T-helper 1 cell (primary cell): ENCODE measurements at regions not wholly inside any gene's neighbourhood (a gene's known extent, or its start where the extent isn't known, plus 50 kb on each side); places are given as distances from the start of the nearest gene placed in this dataset.

Experiments used
- DNase-seq, 5 donors: peaks; one replicate each; pipeline ENCODE4 v3.0.0-alpha.2; 2012 to 2020

DNA sequence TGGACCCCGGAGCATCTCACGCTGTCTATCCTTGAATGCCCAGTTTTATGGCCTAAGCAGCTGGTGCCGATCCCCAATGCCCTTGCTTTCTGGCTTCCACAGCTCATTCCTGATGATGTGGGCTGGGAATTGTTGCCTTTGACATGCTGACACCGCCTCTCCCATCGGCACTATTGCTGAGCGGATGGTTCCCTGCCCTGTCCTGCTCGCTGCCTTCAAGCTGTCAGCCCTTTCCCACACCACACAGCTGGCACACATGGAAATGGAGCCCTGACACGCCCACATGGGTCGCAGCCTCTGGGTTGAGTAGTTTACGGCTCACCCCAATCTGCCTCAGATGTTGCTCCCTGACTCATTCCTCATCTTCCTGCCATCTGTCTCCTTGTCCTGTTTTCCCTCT, 110.2 kb upstream of the SESN3 start:
- no peak for DNase-seq

DNA sequence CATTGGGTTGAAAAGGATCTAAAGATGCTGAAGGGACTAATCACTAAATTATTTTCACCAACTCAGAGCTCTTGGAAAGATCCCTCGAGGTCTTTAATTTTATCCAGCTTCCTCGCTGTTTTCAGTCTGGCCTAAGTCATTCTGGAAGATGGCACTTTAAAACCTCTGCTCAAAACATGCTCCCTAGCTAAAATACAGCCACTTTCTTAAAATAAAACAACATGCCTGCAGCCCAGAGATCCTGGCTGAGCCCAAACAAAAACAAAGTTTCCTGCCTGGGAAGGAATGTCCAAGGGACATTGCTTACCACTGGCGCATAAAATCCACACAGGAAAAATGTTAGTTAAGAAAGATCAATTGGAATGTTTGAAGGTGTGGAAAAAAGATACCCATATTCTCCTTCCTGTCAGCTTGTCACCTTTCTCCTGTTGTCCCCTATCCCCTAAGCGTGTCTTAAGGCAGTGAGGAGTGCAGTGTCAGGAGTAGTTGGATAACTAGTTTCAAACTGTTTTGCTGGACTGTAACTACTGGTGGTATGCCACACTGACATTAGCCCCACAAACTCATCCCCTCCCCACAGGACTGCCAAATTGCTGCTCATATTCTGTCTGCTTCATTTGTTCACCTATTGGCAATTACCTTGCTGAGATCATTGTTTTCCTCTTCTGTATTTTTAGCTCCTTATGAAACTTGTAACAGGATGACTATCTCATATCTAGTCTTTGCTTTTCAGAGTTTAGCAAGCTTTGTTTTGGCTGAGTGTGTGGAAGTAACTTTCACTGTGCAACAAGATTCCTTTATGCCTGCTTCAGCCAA, 108.3 kb upstream of the SESN3 start:
- DNase-seq, result no peak

DNA sequence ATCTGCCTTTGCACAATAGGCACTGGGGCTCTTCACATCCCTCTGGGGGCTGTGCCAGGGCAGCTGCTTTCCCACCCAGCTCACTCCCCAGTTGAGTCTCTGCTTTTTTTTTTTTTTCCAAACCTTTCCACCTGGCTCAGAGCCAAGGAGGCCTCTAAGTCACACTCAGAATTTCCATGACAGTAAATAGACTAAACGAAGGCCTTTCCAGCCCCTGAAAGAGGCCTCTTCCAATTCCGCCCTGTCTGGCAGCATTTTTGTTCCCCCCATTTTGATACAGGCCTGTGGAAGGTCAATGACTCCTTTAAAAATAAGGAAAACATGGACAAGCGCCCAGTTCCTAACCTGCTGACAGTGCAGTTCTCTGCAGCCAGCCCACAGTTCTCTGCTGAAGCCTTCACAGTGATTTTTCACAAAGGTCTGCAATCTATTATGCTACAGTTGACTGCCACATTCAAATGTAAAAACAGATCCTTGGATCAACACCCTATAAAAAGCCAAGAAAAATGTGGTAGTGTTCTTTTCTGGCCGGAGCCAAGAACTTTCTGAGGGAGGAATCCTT, 107.5 kb upstream of the SESN3 start:
- no peak for DNase-seq

DNA sequence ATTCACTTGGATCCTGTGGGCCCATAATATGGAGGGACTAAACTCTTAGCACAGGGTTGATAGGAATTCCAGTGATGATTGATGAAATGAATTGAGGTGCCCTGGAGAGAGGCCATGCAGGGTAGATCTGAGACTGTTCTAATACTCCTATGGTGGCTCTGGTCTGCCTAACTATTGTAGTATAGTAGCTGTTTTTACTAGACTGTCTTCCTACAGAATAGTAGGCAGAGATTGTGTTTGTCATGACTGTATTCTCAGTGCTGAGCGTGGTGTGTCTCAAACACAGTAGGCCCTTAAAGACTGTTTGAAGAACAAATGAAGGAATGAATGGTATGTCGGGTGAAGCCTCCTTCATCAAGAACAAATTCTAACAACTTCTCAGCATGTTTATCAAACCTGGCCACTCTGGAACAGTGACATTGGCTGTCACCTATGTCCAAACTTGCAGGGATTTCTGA, 107.0 kb upstream of the SESN3 start:
- DNase-seq, result no peak

DNA sequence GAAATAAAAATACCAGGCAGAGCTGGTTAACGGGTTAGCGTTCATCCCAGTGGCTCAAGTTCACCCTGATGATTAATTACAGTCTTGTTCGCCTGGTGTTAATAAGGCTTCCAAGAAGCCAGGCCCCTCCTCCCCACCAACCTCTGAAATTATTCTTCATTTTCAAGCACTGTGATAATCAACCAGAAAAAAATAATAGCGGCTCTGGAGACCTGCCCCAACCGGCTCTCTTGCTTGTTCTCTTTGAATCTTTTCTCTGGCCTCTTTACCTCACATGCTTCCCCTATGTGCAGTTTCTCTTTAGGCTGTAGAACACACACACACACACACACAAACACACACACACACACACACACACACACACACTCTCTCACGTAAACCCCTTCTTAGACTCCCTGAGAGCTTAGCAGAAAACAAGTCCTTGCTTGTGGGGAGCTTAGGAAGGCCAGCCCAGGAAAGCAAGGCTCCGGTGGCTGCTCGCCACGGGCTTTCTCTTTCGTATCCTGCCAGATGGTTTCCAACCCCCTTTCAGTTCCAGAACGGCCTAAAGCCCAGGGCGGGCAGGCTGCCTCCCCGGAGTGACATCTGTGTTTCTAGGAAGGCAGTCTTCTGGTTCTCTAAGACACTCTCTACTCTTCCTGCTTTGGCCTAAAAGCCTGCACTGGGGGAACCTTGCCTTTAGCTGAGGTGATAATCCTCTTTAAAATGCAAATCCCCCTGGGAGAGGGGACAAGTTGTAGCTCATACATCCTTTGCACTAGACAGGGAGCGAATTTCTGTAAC, 106.4 kb upstream of the SESN3 start:
- peak in 2 of 5 donors; percentile 7 to 65 for DNase-seq

DNA sequence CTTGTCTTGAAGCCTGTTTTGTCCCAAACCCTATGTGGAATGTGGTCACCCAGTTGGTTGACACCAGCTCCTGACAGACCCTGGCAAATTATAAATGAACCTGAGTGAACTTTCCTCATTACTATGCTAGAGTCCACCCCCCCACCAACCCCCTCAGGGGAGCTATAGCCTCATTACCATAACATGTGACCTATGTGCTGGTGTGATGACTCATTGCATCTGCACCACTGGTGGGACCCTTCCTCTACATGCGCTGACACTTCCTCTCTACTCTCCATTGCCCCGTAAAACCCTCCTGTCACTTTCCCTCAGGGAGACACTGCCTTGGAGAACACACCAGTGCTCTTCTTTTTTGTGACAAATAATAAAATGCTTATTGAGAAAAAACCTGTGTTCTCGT, 105.0 kb upstream of the SESN3 start:
- DNase-seq, result no peak

DNA sequence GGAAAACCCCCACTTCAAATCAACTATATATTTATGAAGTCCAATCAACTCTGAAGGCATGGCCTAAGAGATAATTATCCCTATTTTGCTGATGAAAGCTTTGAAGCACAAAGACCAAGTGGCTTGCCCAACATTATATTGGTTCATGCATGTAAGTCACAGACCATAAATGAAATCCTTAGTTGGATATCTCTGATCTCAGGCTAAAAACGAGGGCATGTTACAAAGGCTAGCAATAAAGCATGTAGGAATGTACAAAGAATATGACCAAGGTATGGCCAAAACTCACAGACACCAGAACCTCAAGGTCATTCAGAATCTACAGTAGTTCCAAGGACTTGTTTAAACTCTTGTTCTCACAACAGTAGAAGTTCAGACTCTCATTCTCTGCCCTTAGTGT, 100.2 kb upstream of the SESN3 start:
- DNase-seq, result no peak

DNA sequence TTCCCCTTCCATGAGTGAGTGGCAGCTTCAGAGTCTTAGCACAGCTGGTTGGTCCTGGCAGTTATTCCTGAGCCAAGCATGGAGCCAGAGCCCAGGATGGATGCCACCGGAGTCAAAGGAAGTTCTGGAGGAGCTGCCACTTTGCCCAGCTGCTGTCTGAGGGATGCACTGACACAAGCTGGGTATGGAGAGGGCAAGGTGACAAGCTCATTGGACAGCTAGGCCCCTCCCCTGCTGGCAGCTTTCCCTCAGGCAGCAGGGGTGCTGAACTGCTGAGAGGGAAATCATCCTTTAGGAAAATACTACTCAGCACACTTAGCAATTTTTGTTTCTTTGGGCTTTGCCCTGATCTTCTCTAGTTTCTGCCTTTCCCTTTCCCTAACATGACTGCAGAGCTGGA, 99.3 kb upstream of the SESN3 start:
- no peak for DNase-seq

DNA sequence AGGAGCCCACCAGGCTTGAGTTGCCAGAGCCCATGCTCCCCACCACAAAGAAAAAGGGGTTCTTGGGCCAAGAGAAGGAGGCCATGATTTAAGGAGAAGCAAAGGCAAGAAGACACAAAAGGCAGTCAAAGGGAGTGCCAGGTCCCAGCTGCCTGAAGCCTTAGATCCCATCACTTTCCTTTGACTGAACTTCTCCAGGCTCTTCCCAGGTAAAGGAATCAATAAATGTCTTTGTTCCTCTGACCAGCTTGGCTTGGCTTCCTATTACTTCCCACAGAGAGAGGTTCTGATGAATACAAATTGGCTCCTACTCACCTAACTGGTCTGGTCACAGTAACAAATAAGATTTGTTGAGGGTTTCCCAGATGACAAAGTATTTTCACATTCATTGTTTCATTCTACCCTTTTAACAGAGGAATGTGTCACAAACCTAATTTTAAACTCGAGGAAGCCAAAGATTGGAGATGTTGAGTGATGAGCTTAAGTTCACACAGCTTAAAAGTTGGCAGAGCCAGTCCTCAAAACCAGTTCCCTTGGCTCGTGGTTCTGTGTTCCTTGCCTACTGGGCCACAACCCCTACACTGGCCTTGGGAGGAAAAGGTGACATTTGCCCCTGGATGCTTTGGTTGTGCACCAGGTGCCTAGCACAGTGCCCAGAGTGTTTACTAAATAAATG, 96.4 kb upstream of the SESN3 start:
- DNase-seq, result no peak

DNA sequence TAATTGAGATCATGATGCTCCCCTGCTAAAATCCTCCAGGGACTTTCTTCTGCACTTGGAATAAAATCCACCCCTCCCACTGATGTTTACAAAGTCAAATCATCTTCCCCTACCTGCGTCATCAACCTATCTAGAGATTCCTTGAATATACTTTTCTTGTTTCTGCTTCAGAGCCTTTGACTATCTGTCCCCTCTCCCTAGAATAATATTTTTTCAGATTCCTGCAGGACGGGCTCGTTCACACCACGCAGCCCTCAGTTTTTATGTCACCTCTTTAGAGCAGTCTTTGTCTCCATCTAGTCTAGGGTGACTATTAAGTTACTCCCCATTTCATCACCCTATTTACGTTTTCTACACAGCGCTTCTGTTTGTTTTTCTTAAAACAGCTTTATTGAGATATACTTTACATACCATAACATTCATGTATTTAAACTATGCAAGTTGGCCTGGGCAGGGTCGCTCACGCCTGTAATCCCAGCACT, 94.8 kb upstream of the SESN3 start:
- no peak for DNase-seq

DNA sequence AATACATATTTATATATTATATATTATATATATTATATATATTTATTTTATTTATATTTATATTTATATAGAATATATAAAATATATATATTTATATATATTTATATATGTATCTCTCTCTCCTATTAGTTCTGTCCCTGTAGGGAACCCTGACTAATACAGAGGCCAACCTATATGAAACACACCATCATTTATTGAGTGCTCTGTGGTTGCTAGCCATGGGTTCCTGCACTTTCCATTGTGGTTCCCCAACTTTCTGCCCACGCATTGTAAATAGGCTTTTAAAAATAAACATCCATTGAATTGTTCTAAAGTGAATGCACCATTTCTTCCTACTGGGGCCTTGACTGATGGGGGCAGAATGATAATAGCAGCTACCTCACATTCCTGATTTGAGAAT, 93.8 kb upstream of the SESN3 start:
- DNase-seq, result no peak

DNA sequence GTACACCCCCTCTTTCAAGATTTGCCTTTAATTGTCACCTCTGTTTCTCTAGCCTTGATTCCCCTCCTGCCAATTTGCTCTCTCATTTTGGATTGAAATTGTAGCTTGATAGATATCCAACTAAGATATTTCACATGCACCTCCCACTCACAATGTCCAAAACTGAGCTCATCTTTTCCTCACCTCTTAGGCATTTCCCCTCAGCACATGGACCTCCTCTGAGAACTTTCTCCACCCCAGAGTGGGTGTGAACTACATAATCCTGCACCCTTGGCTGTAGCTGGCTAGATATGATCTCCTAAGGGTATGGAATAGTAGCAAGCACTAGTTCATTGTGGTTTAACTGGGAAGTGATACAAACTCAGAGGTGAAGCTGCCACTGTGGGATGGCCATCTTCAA, 91.5 kb upstream of the SESN3 start:
- no peak for DNase-seq

DNA sequence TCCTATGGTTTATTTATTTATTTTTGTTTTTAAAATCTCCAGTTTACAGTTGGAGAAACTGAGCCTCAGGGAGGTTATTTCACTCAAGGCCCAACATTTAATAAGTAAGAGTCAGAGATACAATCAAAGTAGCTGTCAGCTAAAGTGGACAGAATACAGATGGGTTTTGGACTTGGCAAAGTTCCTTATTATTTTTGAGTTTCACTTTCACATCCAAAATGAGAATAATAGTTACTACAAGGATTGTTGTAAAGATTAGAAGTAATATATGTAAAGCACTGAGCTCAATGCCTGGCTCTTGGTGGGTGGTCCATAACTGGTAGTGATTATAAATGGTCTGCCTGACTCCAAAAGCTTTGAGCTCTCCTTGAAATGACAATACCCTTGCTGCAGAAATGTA, 87.5 kb upstream of the SESN3 start:
- no peak for DNase-seq

DNA sequence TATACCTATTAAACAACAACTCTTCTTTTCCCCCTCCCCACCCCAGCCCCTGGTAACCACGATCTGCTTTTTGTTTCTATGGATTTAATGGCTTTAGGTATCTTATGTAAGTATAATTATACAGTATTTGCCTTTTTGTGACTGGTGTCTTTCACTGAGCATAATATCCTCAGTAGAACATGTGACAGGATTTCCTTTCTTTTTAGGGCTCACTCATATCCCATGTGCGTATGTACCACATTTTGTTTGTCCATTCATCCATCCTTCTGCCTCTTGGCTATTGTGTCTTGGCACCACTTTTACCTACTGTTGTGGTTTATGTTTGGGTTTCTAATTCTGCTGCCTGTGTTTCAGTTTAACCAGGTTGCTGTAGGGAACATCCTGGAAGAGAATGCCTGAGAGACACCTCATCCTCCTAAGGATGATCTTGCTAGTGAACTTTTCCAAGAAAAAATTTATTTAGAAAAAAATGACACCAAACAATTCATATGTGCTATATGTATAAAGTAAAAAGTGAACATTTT, 77.6 kb upstream of the SESN3 start:
- DNase-seq, result no peak

DNA sequence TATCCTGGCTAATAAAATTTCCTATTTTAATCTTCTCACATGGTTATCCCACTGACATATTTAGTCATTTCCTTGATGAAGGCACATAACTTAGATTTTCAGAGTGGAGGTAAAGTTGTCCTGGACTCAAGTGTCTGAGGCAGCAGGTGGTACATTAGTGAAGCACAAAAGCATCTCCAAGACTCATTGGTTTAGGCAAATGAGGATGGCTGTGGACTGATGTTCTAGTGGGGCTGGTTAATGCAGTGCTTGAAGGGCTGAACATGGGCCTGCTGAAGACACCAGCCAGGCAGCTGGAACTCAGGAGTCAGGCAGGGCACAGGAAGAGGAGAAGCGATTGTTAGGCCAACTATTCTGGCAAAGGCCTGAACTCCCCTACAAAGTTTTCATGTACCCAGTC, 76.3 kb upstream of the SESN3 start:
- DNase-seq, result no peak

DNA sequence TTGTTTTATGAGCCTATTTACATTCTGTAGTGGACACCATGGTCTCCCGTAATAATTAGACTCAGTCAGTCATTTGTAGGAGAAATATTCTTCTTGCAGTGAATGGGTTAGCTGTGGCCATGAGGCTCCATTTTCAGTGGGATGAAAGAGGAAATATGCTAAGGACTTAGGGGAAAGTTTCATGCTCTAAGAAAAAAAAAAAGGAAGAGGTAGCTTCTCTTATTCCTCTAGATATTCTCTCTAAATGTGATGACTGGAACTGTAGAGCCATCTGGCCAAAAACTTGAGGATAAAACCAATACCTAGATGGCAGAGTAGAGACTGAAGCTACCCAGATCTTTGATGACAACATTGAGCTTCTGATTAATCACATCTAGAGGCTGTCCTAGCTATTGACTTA, 75.8 kb upstream of the SESN3 start:
- no peak for DNase-seq

DNA sequence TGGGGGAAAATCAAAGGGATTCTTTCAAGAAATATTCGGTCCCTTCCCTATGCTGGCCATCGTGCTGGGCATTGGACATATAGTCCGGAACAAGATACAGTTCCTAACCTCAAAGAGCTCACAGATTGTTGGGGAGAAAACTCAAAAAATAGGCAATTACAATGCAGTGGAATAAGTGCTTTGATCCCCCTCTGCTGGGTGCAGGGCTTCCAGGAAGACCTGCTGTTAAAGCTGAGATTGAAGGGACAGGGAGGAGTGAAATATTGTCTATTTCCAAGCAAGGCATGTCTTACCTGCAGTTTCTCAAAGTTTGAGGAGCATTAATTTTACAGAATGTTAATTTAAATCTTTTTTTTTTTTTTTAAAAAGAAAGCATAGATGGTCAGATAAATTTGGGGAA, 75.1 kb upstream of the SESN3 start:
- no peak for DNase-seq

DNA sequence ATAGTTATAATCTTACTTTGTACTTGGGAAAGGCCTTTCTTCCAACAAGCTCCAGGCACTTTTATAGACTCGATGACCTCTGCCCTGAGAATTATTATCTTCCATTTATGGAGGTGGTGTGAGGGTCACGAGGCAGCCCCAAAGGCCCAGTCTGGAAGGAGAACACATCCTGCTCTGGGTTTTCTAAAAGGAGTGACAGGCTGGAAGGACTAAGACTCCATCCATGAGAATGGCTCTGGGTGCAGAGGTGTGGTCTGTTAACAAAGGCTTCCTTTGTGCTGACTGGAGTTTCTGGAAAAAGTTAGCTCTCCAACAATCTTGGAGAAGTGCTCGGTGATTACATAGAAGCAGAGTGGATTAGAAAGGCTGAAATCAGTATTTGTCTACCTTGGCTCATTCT, 74.7 kb upstream of the SESN3 start:
- DNase-seq, result no peak

DNA sequence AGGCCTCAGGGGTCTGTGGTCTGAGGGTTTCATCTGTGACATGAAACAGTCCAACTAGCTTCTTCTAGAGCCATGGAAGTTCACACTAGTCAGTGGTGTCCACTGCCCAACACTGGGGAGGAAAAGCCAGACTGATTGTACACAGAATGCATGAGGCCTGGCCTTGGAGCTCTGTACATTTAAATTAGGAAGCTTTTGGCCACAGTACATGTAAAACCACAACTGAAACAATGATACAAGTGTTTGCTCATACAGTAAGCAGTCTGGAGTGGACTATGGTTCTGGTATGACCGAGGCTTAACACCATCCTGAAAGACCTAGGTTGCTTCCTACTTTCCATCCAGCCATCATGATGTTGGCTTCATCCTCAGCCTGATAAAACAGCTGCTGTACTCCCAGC, 73.8 kb upstream of the SESN3 start:
- DNase-seq, result no peak

DNA sequence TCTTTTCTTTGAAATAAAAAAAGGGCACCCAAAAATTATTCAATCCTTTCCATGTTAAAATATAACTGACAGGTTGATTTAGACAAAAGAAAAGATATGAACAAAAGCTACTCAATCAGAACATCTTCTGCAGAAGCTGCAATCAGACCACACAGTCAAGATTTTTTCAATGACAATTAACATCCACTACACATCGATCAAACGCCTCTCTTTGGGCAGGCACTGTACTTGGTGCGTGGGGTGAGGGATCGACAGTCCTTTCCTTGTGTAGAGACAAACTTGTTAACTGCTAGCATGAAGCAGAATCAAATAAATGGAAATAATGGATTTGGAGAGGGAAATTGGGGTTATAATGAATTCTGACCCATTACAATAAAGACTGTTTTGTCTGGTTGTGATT, 71.2 kb upstream of the SESN3 start:
- DNase-seq, result no peak

DNA sequence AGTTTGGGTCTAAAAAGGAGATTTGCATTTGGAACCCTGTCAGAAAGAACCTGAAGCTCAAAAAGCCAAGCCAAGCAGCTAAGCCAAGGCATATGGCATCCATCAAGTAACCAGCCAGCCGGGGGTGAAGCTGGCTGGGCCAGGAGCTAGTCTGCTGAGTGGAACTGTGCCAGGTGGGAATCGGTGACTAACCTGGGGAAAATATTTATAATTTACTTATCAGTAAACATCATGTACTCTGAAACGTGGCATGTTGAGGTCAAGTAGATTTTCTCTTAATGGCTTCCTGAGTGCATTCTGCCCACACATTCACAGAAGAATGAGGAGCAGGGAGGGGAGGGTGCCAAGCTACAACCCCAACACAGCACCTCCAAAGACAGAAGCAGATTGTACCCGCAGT, 70.5 kb upstream of the SESN3 start:
- DNase-seq, result no peak

DNA sequence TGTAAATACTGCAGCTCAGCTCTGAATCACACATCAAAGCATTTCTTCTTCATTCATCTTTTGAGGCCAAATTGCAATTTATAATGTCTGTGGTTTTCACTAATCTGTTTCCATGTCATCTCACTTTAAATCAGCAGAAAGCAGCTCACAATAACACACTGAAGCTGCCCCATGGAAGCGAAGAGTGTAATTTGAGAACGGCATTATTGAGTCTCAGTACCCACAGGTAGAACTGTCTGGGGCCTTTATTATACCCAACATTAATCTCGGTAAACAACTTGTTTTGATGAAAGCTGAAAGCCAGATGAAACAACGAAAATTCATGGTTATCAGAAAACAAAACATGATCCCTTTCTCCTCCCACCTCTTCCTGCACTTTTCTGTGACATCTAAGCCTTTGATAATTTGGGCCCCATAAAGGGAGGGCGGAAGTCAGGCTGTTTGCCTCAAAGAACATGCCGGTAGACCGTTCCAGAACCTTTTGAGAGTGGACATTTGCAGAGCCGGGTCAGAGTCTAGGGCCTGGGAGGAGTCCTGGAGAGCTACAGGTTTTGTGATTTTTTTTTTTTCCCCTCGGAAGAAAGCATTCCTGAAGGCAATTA, 68.2 kb upstream of the SESN3 start:
- DNase-seq, result no peak
